ENCODE measurements at regions not wholly inside any gene's neighbourhood (a gene's known extent, or its start where the extent isn't known, plus 50 kb on each side); places are given as distances from the start of the nearest gene placed in this dataset.

DNA sequence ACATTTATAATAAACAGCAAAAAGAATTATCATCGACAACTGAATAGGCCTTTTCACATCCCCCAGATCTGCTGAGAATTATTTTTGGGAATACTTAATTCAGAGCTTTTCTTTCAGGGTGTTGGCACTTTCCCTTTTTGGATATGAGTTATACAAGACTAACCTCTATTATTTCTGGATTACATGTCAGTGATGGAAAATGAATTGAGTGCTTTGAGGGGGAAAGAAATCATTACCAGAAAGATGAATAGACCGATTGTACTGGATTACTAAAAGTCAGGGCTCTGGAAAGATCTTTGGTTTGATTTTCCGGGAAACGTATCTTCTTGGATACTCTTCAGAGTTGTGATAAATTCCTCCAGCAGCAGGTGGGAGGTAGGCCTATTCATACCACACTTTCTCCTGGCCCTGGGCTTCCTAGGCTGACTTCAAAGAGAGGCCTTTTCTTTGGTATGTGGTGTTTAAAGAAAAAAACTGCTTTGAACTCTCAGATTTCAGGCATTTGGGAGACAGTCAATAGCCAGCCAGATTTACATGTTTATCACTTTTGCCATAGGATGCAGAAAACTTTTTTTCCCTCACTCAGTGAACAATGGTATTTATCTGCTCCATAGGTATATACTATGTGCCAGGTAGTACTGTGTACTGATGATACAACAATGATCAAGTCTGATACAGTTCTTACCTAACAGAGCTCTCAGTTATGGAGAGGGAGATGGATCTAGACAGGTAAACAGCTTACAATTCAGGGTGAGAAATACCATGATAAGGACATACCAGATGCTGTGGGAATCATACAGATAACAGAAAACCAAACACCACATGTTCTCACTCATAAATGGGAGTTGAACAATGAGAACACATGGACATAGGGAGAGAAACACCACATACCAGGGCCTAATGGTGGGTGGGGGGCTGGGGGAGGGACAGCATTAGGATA, 63.3 kb upstream of the ACTR3 start:
- TF ChIP-seq EP300 (IDR thresholded peaks at IDR 0.05; ENCODE audit: borderline replicate concordance) (no peak), NFIC (IDR thresholded peaks at IDR 0.05) (no peak), YY1 (IDR thresholded peaks at IDR 0.05; ENCODE audit: low read depth) (no peak), EGR1 (IDR thresholded peaks at IDR 0.05) (no peak), CREB1 (IDR thresholded peaks at IDR 0.05; ENCODE audit: low read depth) (no peak), FOXM1 (IDR thresholded peaks at IDR 0.05; ENCODE audit: borderline replicate concordance, low read depth) (no peak), RAD21 (IDR thresholded peaks at IDR 0.05; ENCODE audit: low read depth) (no peak), TAF1 (IDR thresholded peaks at IDR 0.05; ENCODE audit: low read depth) (no peak), ZBTB7A (IDR thresholded peaks at IDR 0.05; ENCODE audit: low read depth) (no peak), CEBPB (IDR thresholded peaks at IDR 0.05) (no peak)
- TF ChIP-seq, protein P1, sequence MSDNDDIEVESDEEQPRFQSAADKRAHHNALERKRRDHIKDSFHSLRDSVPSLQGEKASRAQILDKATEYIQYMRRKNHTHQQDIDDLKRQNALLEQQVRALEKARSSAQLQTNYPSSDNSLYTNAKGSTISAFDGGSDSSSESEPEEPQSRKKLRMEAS (IDR thresholded peaks at IDR 0.05) = no peak
- TF ChIP-seq, protein P2, sequence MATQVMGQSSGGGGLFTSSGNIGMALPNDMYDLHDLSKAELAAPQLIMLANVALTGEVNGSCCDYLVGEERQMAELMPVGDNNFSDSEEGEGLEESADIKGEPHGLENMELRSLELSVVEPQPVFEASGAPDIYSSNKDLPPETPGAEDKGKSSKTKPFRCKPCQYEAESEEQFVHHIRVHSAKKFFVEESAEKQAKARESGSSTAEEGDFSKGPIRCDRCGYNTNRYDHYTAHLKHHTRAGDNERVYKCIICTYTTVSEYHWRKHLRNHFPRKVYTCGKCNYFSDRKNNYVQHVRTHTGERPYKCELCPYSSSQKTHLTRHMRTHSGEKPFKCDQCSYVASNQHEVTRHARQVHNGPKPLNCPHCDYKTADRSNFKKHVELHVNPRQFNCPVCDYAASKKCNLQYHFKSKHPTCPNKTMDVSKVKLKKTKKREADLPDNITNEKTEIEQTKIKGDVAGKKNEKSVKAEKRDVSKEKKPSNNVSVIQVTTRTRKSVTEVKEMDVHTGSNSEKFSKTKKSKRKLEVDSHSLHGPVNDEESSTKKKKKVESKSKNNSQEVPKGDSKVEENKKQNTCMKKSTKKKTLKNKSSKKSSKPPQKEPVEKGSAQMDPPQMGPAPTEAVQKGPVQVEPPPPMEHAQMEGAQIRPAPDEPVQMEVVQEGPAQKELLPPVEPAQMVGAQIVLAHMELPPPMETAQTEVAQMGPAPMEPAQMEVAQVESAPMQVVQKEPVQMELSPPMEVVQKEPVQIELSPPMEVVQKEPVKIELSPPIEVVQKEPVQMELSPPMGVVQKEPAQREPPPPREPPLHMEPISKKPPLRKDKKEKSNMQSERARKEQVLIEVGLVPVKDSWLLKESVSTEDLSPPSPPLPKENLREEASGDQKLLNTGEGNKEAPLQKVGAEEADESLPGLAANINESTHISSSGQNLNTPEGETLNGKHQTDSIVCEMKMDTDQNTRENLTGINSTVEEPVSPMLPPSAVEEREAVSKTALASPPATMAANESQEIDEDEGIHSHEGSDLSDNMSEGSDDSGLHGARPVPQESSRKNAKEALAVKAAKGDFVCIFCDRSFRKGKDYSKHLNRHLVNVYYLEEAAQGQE (IDR thresholded peaks at IDR 0.05; ENCODE audit: low read depth) = no peak
